DOHH2 (cell line): ENCODE measurements at regions not wholly inside any gene's neighbourhood (a gene's known extent, or its start where the extent isn't known, plus 50 kb on each side); places are given as distances from the start of the nearest gene placed in this dataset.

Source experiments
- H3F3A ChIP-seq: fragments of 200-600 bp; sonication (generic), shearing (Covaris generic); 2 replicates; pipeline ENCODE4 v1.6.0; 2016; ENCODE audit warnings: antibody characterized with exemption, mild to moderate bottlenecking; ENCODE audit not compliant: control insufficient read depth, insufficient read depth
- H3K27ac ChIP-seq: fragments of 200-600 bp; sonication (generic); 2 replicates; pipeline ENCODE4 v1.5.1; 2014; ENCODE audit warnings: low read depth, mild to moderate bottlenecking, low read length, moderate library complexity
- H3K27me3 ChIP-seq: fragments of 200-600 bp; sonication (generic); 2 replicates; pipeline ENCODE4 v1.6.1; 2014; ENCODE audit warnings: mild to moderate bottlenecking, low read length, mixed read lengths; ENCODE audit not compliant: control insufficient read depth
- H3K36me3 ChIP-seq: fragments of 200-600 bp; sonication (generic); 2 replicates; pipeline ENCODE4 v1.6.1; 2014; ENCODE audit warnings: mild to moderate bottlenecking, low read length, moderate library complexity, mixed read lengths; ENCODE audit not compliant: control insufficient read depth
- H3K4me1 ChIP-seq: fragments of 200-600 bp; sonication (generic); 2 replicates; pipeline ENCODE4 v1.6.1; 2014; ENCODE audit warnings: mild to moderate bottlenecking, low read length, mixed read lengths; ENCODE audit not compliant: control insufficient read depth
- H3K4me2 ChIP-seq: fragments of 200-600 bp; sonication (generic); 2 replicates; pipeline ENCODE4 v1.6.0; 2014; ENCODE audit warnings: mild to moderate bottlenecking, low read length, moderate library complexity
- H3K4me3 ChIP-seq: fragments of 200-600 bp; sonication (generic); 2 replicates; pipeline ENCODE4 v1.5.1; 2014; ENCODE audit warnings: mild to moderate bottlenecking, low read length, mixed read lengths
- H3K79me2 ChIP-seq: fragments of 200-600 bp; sonication (generic); 2 replicates; pipeline ENCODE4 v1.6.1; 2014; ENCODE audit warnings: mild to moderate bottlenecking, low read length, mixed read lengths; ENCODE audit not compliant: control insufficient read depth
- H3K9me2 ChIP-seq: fragments of 200-600 bp; sonication (generic); replicated peaks from 2 replicates; pipeline ENCODE4 v1.6.1; 2014; ENCODE audit warnings: mild to moderate bottlenecking, low read length, mixed read lengths; ENCODE audit not compliant: control insufficient read depth
- H3K9me3 ChIP-seq: fragments of 200-600 bp; sonication (generic); 2 replicates; pipeline ENCODE4 v1.6.1; 2014; ENCODE audit warnings: antibody characterized with exemption, low read length, mixed read lengths; ENCODE audit not compliant: control insufficient read depth, insufficient read depth
- H4K20me1 ChIP-seq: fragments of 200-600 bp; sonication (generic); 2 replicates; pipeline ENCODE4 v1.6.0; 2014; ENCODE audit warnings: low read depth, mild to moderate bottlenecking, antibody characterized with exemption, low read length, moderate library complexity; ENCODE audit not compliant: control insufficient read depth, insufficient read depth
- CTCF ChIP-seq: fragments of 200-600 bp; sonication (generic); IDR thresholded peaks from one replicate; pipeline ENCODE4 v1.5.1; 2014; ENCODE audit warnings: antibody characterized with exemption, mild to moderate bottlenecking, low read depth, low read length; ENCODE audit not compliant: poor library complexity, severe bottlenecking
- EZH2phosphoT487 ChIP-seq: fragments of 200-600 bp; sonication (generic); IDR thresholded peaks from 2 replicates; pipeline ENCODE4 v1.6.1; 2017; ENCODE audit warnings: borderline replicate concordance, mild to moderate bottlenecking, antibody characterized with exemption, low read length, moderate library complexity, mixed read lengths

DNA sequence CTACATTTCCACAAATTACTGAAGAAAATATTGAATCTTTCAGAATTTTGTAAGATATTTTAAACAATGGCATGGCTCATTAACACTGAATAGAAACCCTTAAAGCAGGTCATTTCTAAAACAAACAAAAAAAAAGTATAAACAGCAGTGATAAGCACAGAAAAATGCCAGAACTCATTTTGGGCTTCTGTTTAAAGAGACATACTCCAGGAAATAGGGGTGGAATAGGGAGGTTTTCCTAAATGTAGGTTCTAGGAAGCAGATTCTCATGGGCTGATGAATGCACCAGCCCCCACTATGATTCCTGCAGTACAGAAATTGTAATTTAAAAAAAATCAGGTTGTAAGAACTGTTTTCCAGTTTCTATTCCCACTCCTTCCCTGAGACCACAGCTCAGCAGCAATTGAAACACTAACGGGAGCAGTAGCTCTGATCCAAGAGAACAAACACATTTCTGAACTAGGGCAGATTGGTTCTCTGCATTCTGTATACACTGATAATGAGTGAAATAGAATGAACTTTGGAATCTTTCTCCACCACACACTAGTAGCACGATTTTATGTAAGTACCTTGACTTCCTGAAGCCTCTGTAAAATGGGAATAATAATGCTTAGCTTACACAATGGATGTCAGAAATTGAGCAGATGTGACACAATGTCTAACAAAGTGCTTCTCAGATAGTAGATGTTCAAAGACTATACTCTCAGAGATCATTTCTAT is 115.6 kb upstream of the TMTC1 start:
- H3K4me2 ChIP-seq = no peak overlapping the region
- H3K4me3 ChIP-seq = no peak overlapping the region
- no peaks in the 10 kb centered on the region for H3K9me3 ChIP-seq
- no peak for TF ChIP-seq EZH2phosphoT487
- TF ChIP-seq CTCF = no peak
- H3K79me2 ChIP-seq = no peaks in the 10 kb centered on the region
- no peaks in the 10 kb centered on the region for H3K36me3 ChIP-seq
- H3K9me2 ChIP-seq = no peaks in the 10 kb centered on the region
- H3K27me3 ChIP-seq = no peaks in the 10 kb centered on the region
- no peak overlapping the region for H3K27ac ChIP-seq
- no peaks in the 10 kb centered on the region for H3K4me1 ChIP-seq
- H4K20me1 ChIP-seq = no peaks in the 10 kb centered on the region
- no peaks in the 10 kb centered on the region for H3F3A ChIP-seq

GRCh38 chr12:29895966-29896365 is 112.2 kb upstream of the TMTC1 start:
- Histone ChIP-seq H4K20me1 (no peaks in the 10 kb centered on the region), H3K27me3 (no peaks in the 10 kb centered on the region), H3K4me3 (no peak overlapping the region), H3K79me2 (no peaks in the 10 kb centered on the region), H3K9me2 (no peaks in the 10 kb centered on the region), H3K27ac (no peak overlapping the region), H3K4me2 (no peak overlapping the region), H3F3A (no peaks in the 10 kb centered on the region), H3K9me3 (no peaks in the 10 kb centered on the region), H3K36me3 (no peaks in the 10 kb centered on the region), H3K4me1 (no peaks in the 10 kb centered on the region)
- TF ChIP-seq EZH2phosphoT487 (no peak), CTCF (no peak)

DNA sequence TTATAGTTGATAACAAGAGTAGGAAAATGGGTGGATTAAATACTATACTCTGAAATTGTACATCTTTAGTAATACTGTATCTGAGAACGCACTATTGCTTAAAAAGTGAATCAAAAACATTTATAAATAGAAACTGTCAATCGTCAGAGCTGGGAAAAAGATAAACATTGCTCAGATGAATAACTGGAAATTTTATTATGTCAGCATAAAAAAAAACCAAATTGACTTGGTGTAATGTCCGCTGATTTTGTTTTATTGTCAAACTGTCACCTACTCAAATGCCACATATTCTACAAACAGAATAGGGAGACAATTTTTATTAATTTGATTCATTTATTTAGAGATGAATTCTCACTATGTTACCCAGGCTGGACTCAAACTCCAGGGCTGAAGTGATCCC is 109.3 kb upstream of the TMTC1 start:
- H3K9me3 ChIP-seq = no peaks in the 10 kb centered on the region
- no peak for TF ChIP-seq CTCF
- TF ChIP-seq EZH2phosphoT487 = no peak

More for the DNA sequence above, 109.3 kb upstream of the TMTC1 start:
- Histone ChIP-seq H3K4me1 (no peaks in the 10 kb centered on the region), H3K36me3 (no peaks in the 10 kb centered on the region), H3K27me3 (no peaks in the 10 kb centered on the region), H3K9me2 (no peaks in the 10 kb centered on the region), H3K27ac (no peak overlapping the region), H4K20me1 (no peaks in the 10 kb centered on the region), H3F3A (no peaks in the 10 kb centered on the region), H3K4me2 (no peak overlapping the region), H3K79me2 (no peaks in the 10 kb centered on the region), H3K4me3 (no peak overlapping the region)
